Esophagus mucosa (tissue), 1 donor: ENCODE measurements at regions not wholly inside any gene's neighbourhood (a gene's known extent, or its start where the extent isn't known, plus 50 kb on each side); places are given as distances from the start of the nearest gene placed in this dataset.

Source experiments
- ATAC-seq: fragments of 200-7000 bp; cut with Tn5 transposase; one replicate; pipeline ENCODE4 v1.9.1; 2020
- donor health status: DM: yes; HTN: yes; CAD: no.

GRCh38 chr6:71482742-71483141 is 194.1 kb downstream of the OGFRL1 start:
- no peak for ATAC-seq

- ATAC-seq: no peak
Measured at GRCh38 chr6:71486461-71486860, 197.8 kb downstream of the OGFRL1 start.

GRCh38 chr6:71488186-71488585 is 199.6 kb downstream of the OGFRL1 start:
- no peak for ATAC-seq

GRCh38 chr6:71489736-71490135 is 201.1 kb downstream of the OGFRL1 start:
- no peak for ATAC-seq

GRCh38 chr6:71490876-71491275 is 202.3 kb downstream of the OGFRL1 start:
- no peak for ATAC-seq

GRCh38 chr6:71491844-71492243 is 203.2 kb downstream of the OGFRL1 start:
- ATAC-seq: no peak

- no peak for ATAC-seq
Measured at GRCh38 chr6:71492668-71493067, 204.1 kb downstream of the OGFRL1 start.

GRCh38 chr6:71496018-71496721 is 207.6 kb downstream of the OGFRL1 start:
- no peak for ATAC-seq

- no peak for ATAC-seq
Measured at GRCh38 chr6:71496722-71497033, 208.1 kb downstream of the OGFRL1 start.

GRCh38 chr6:71498638-71499037 is 210.0 kb downstream of the OGFRL1 start:
- ATAC-seq: no peak

- no peak for ATAC-seq
Measured at GRCh38 chr6:71499667-71500066, 211.1 kb downstream of the OGFRL1 start.

GRCh38 chr6:71502168-71502567 is 213.6 kb downstream of the OGFRL1 start:
- ATAC-seq: no peak

- no peak for ATAC-seq
Measured at GRCh38 chr6:71502956-71503355, 214.3 kb downstream of the OGFRL1 start.

- no peak for ATAC-seq
Measured at GRCh38 chr6:71507183-71507582, 218.6 kb downstream of the OGFRL1 start.

GRCh38 chr6:71509191-71510005 is 220.8 kb downstream of the OGFRL1 start:
- ATAC-seq: no peak

GRCh38 chr6:71510057-71510713 is 221.6 kb downstream of the OGFRL1 start:
- ATAC-seq: peak; percentile 25

GRCh38 chr6:71510856-71511255 is 222.2 kb downstream of the OGFRL1 start:
- no peak for ATAC-seq

GRCh38 chr6:71512256-71512655 is 223.6 kb downstream of the OGFRL1 start:
- ATAC-seq: no peak

- ATAC-seq: no peak
Measured at GRCh38 chr6:71513036-71513435, 224.4 kb downstream of the OGFRL1 start.

GRCh38 chr6:71523548-71523947 is 234.9 kb downstream of the OGFRL1 start:
- no peak for ATAC-seq

GRCh38 chr6:71524201-71524600 is 235.6 kb downstream of the OGFRL1 start:
- no peak for ATAC-seq

- ATAC-seq: no peak
Measured at GRCh38 chr6:71527886-71528285, 239.3 kb downstream of the OGFRL1 start.

- no peak for ATAC-seq
Measured at GRCh38 chr6:71529026-71529425, 240.4 kb downstream of the OGFRL1 start.

GRCh38 chr6:71529769-71530168 is 241.2 kb downstream of the OGFRL1 start:
- no peak for ATAC-seq
